ENCODE measurements at regions not wholly inside any gene's neighbourhood (a gene's known extent, or its start where the extent isn't known, plus 50 kb on each side); places are given as distances from the start of the nearest gene placed in this dataset.

DNA sequence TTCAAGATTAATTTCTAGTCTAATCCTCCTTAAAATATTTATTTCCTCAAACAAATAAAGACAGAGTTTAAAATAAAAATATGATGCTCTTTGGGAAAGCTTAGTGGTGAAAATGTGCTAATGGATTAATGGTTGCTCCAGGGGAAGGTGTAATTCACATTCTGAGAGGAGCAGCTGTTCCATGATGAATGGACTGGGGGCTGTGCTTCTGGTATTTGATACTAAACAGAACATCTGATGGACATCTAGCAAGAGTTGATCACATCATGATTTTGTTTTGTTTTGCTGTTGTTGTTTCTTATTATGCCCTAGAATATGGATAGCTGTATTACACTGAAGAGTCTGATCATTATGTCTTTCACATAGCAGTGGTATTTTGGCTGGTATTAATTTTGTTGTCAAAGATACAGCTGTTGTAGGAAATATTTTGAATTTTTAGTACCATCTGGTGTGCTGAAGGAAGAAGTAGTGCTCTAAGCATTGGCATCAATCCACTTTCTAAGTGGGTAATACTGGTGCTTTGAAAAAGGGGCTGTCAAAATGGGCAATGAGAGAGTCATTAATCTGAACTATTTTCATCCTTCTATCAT is 296.4 kb downstream of the ADAMTS20 start:
- TF ChIP-seq, protein P1, sequence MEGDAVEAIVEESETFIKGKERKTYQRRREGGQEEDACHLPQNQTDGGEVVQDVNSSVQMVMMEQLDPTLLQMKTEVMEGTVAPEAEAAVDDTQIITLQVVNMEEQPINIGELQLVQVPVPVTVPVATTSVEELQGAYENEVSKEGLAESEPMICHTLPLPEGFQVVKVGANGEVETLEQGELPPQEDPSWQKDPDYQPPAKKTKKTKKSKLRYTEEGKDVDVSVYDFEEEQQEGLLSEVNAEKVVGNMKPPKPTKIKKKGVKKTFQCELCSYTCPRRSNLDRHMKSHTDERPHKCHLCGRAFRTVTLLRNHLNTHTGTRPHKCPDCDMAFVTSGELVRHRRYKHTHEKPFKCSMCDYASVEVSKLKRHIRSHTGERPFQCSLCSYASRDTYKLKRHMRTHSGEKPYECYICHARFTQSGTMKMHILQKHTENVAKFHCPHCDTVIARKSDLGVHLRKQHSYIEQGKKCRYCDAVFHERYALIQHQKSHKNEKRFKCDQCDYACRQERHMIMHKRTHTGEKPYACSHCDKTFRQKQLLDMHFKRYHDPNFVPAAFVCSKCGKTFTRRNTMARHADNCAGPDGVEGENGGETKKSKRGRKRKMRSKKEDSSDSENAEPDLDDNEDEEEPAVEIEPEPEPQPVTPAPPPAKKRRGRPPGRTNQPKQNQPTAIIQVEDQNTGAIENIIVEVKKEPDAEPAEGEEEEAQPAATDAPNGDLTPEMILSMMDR (IDR thresholded peaks at IDR 0.05; ENCODE audit: extremely low read depth in 1 of 2, insufficient read depth in 1 of 2, low read depth in 1 of 2, low read length in 2 of 2): no peak
- TF ChIP-seq EZH2 (IDR thresholded peaks at IDR 0.05; ENCODE audit: borderline replicate concordance, low read depth, low read length, severe bottlenecking): no peak
- no peak for TF ChIP-seq POLR2A (IDR thresholded peaks at IDR 0.05; ENCODE audit: low read depth, low read length)
- TF ChIP-seq GATA2 (IDR thresholded peaks at IDR 0.05; ENCODE audit: insufficient read depth, insufficient read length, low read depth, low read length): no peak

All from endothelial cell of umbilical vein (primary cell).